K562 (cell line): ENCODE measurements at regions not wholly inside any gene's neighbourhood (a gene's known extent, or its start where the extent isn't known, plus 50 kb on each side); places are given as distances from the start of the nearest gene placed in this dataset.

Experiments
- ATAC-seq: fragments of 200-7000 bp; cut with Tn5 transposase; 3 replicates; pipeline ENCODE4 v1.9.1; 2020; ENCODE audit warnings: moderate library complexity
- BruUV-seq: library from RNA; stranded (reverse); fragments of 400-500 nt; replicated peaks from 2 replicates; lab custom pipeline; 2021; lab: Mats Ljungman, UMichigan
- CTCF ChIA-PET: fragments of 300-600 bp; formaldehyde crosslinking; extraction: SDS; loops from one replicate; lab custom pipeline; 2021; ENCODE audit warnings: low intra/inter-chr PET ratio; lab: Yijun Ruan, JAX
- POLR2A ChIA-PET: fragments of 300-600, 350-650 bp; sonication (Branson Sonifier 250); formaldehyde crosslinking; extraction: SDS; loops from one replicate; lab custom pipeline; 2021; ENCODE audit warnings: antibody characterized with exemption, inconsistent platforms; lab: Yijun Ruan, JAX
- DNase-seq, 4 experiments: peaks; one replicate each; pipeline versions ENCODE4 v3.0.0 to v3.0.0-alpha.2; 2011 to 2018; ENCODE audit warnings: low spot score in 3 of 4, mixed read lengths in 3 of 4; ENCODE audit errors: extremely low read depth in 1 of 4
- FAIRE-seq: peaks from 2 replicates; lab custom pipeline; 2011; peaks lifted over from hg19 to GRCh38; lab: Jason Lieb, UNC
- H2AFZ ChIP-seq: 2 replicates; pipeline ENCODE4 v1.6.0; 2011; ENCODE audit warnings: low read depth, low read length, control low read depth, inconsistent platforms
- H3K27ac ChIP-seq: fragments of 200-600 bp; 3 replicates; pipeline ENCODE4 v1.8.0; 2011; ENCODE audit warnings: low read depth, mild to moderate bottlenecking, control low read depth, inconsistent platforms, low read length, moderate library complexity, mixed read lengths; ENCODE audit errors: extremely low read depth
- H3K27me3 ChIP-seq, 2 experiments: fragments of 300-600 bp in 1 of 2; 2 replicates in 1 of 2; 3 replicates in 1 of 2; pipeline versions ENCODE4 v1.6.0 to v1.8.0; 2011; ENCODE audit warnings: inconsistent platforms in 2 of 2, low read length in 2 of 2, mild to moderate bottlenecking in 1 of 2, mixed read lengths in 1 of 2, moderate library complexity in 1 of 2; ENCODE audit not compliant: control insufficient read depth in 2 of 2, insufficient read depth in 2 of 2
- H3K36me3 ChIP-seq: fragments of 300-600 bp; 3 replicates; pipeline ENCODE4 v1.8.0; 2011; ENCODE audit warnings: mild to moderate bottlenecking, low read length, inconsistent platforms; ENCODE audit not compliant: control insufficient read depth, insufficient read depth
- H3K4me1 ChIP-seq, 2 experiments: fragments of 200-600 bp in 1 of 2; replicated peaks in 1 of 2; 2 replicates in 1 of 2; 3 replicates in 1 of 2; pipeline versions ENCODE4 v1.5.1 to v1.8.0; 2011; ENCODE audit warnings: inconsistent platforms in 2 of 2, low read length in 2 of 2, mild to moderate bottlenecking in 1 of 2, mixed read lengths in 1 of 2, moderate library complexity in 1 of 2; ENCODE audit not compliant: control insufficient read depth in 2 of 2, insufficient read depth in 2 of 2
- H3K4me2 ChIP-seq: 2 replicates; pipeline ENCODE4 v1.6.1; 2011; ENCODE audit warnings: low read length, control low read depth, inconsistent platforms, mixed read lengths; ENCODE audit not compliant: insufficient read depth
- H3K4me3 ChIP-seq: fragments of 200-600 bp; sonication (generic), shearing (Covaris generic); 2 replicates; pipeline ENCODE4 v1.5.1; 2016; ENCODE audit warnings: control low read depth, inconsistent platforms
- H3K79me2 ChIP-seq: fragments of 200-600 bp; 3 replicates; pipeline ENCODE4 v1.8.0; 2011; ENCODE audit warnings: low read length, inconsistent platforms; ENCODE audit not compliant: control insufficient read depth, insufficient read depth
- H3K9ac ChIP-seq, 2 experiments: 2 replicates each; pipeline versions ENCODE4 v1.6.0 to v1.6.1; 2011; ENCODE audit warnings: low read depth in 2 of 2, low read length in 2 of 2, control low read depth in 1 of 2, inconsistent platforms in 1 of 2, mild to moderate bottlenecking in 1 of 2, mixed read lengths in 1 of 2; ENCODE audit not compliant: insufficient read depth in 1 of 2
- H3K9me1 ChIP-seq: one replicate; pipeline ENCODE4 v1.6.0; 2011; ENCODE audit warnings: inconsistent platforms, mild to moderate bottlenecking, low read length, moderate library complexity; ENCODE audit not compliant: control insufficient read depth, insufficient read depth
- H3K9me3 ChIP-seq: replicated peaks from 2 replicates; pipeline ENCODE4 v1.5.1; 2011; ENCODE audit warnings: low read depth, low read length, inconsistent platforms; ENCODE audit not compliant: control insufficient read depth, insufficient read depth
- H4K20me1 ChIP-seq: replicated peaks from 2 replicates; pipeline ENCODE4 v1.6.1; 2011; ENCODE audit warnings: low read length, inconsistent platforms, mixed read lengths; ENCODE audit not compliant: control insufficient read depth, insufficient read depth
- ATF1 ChIP-seq, 2 experiments: fragments of 450-650 bp in 1 of 2; IDR thresholded peaks; 2 replicates each; pipeline ENCODE4 v1.6.1; 2016; ENCODE audit warnings: missing compliant biosample characterization in 1 of 2, missing genetic modification characterization in 1 of 2
- ATF7 ChIP-seq: fragments of 450-650 bp; IDR thresholded peaks from 2 replicates; pipeline ENCODE4 v1.7.1; 2014; ENCODE audit warnings: mild to moderate bottlenecking, moderate library complexity
- CREB3 ChIP-seq: fragments of 450-650 bp; conservative IDR thresholded peaks from 2 replicates; pipeline ENCODE4 v1.6.1; 2016; ENCODE audit warnings: missing genetic modification characterization, low read depth, mild to moderate bottlenecking, missing compliant biosample characterization, moderate library complexity
- CREB3L1 ChIP-seq: fragments of 450-650 bp; IDR thresholded peaks from 2 replicates; pipeline ENCODE4 v1.6.1; 2014; ENCODE audit warnings: low read depth, mild to moderate bottlenecking, moderate library complexity, borderline replicate concordance
- DACH1 ChIP-seq: fragments of 450-650 bp; IDR thresholded peaks from 2 replicates; pipeline ENCODE4 v1.6.1; 2018; ENCODE audit not compliant: partially characterized antibody
- KDM4B ChIP-seq, 2 experiments: fragments of 450-650 bp in 1 of 2; sonication (generic) in 1 of 2; IDR thresholded peaks; 2 replicates each; pipeline ENCODE4 v1.6.1; 2016 to 2017; ENCODE audit warnings: borderline replicate concordance in 2 of 2, antibody characterized with exemption in 1 of 2, low read depth in 1 of 2, mild to moderate bottlenecking in 1 of 2
- LCOR ChIP-seq: sonication (generic); formaldehyde crosslinking; IDR thresholded peaks from 2 replicates; pipeline ENCODE4 v1.8.0; 2022; ENCODE audit warnings: mild to moderate bottlenecking, missing genetic modification reagents
- POLR2AphosphoS2 ChIP-seq: IDR thresholded peaks from 2 replicates; pipeline ENCODE4 v1.6.1; 2012; ENCODE audit warnings: low read length, improper control_type of control experiment
- TAF15 ChIP-seq: fragments of 200-400 bp; formaldehyde crosslinking; IDR thresholded peaks from 2 replicates; pipeline ENCODE4 v1.6.1; 2017; ENCODE audit warnings: mild to moderate bottlenecking, low read depth, low read length, moderate library complexity
- TRIM28 ChIP-seq: fragments of 450-650 bp; IDR thresholded peaks from 2 replicates; pipeline ENCODE4 v1.6.1; 2017
- ZBTB49 ChIP-seq: sonication (generic); formaldehyde crosslinking; IDR thresholded peaks from 2 replicates; pipeline ENCODE4 v1.8.0; 2022; ENCODE audit warnings: missing genetic modification reagents, mild to moderate bottlenecking, borderline replicate concordance
- ZNF224 ChIP-seq: sonication (generic); formaldehyde crosslinking; IDR thresholded peaks from 2 replicates; pipeline ENCODE4 v1.8.0; 2022; ENCODE audit warnings: mild to moderate bottlenecking, missing genetic modification reagents
- ZNF282 ChIP-seq: sonication (generic); formaldehyde crosslinking; IDR thresholded peaks from 2 replicates; pipeline ENCODE4 v1.8.1; 2023; ENCODE audit warnings: missing genetic modification reagents
- ZNF644 ChIP-seq: fragments of 200-800 bp; sonication (Bioruptor generic); IDR thresholded peaks from 2 replicates; pipeline ENCODE4 v1.6.1; 2016; ENCODE audit warnings: low read depth, missing genetic modification characterization, missing compliant biosample characterization
- WGBS: fragments of 100-300 bp; shearing (Covaris generic); methylation state at CpG from one replicate; pipeline ENCODE4 v1.1.6; 2016; ENCODE audit warnings: low coverage, mixed read lengths; ENCODE audit not compliant: insufficient coverage; ENCODE audit errors: missing lambda C conversion rate; 5-methylcytosine and 5-hydroxymethylcytosine counted together
- in situ Hi-C: fragments of 300-500 bp; cut with MboI; formaldehyde crosslinking; loops from 4 replicates; pipeline ENCODE4 v1.15.0; 2018; ENCODE audit warnings: inconsistent platforms, mixed read lengths
- intact Hi-C: fragments of 100-400 bp; cut with micrococcal nuclease; formaldehyde crosslinking; loops from 2 replicates; pipeline ENCODE4 v1.14.2; 2022

- no peak for TF ChIP-seq DACH1
- TF ChIP-seq LCOR (CRISPR knock-in tag): no peak
- TF ChIP-seq ZNF224 (CRISPR knock-in tag): no peak
- no peak for TF ChIP-seq ZNF644
- TF ChIP-seq ZNF282: no peak
These were observed 80.2 kb downstream of the ATOH1 start (continued) for GRCh38 chr4:93908778-93909177.

- Histone ChIP-seq H4K20me1 (no peaks in the 10 kb centered on the region), H3K9me1 (no peaks in the 10 kb centered on the region), H3K9me3 (no peaks in the 10 kb centered on the region), H3K4me1 (no peaks in the 10 kb centered on the region), H2AFZ (no peak overlapping the region), H3K4me3 (no peak overlapping the region), H3K79me2 (no peaks in the 10 kb centered on the region), H3K27ac (no peak overlapping the region), H3K27me3 (no peaks in the 10 kb centered on the region), H3K4me2 (no peak overlapping the region), H3K36me3 (no peaks in the 10 kb centered on the region), H3K9ac (no peak overlapping the region)
- POLR2A ChIA-PET: no interaction called here
- CTCF ChIA-PET: no interaction called here
- no TSS peak for BruUV-seq
- intact Hi-C loops: no loop called here
- DNase-seq (no peak), ATAC-seq (no peak), FAIRE-seq (no peak)
- in situ Hi-C loops: no loop called here
- WGBS: 16% methylated on average over 2 of the region's 2 CpGs
- TF ChIP-seq ATF1 (CRISPR knock-in tag; IDR thresholded peaks at IDR 0.05) (no peak), ATF1 (tag; IDR thresholded peaks at IDR 0.05) (no peak), KDM4B (IDR thresholded peaks at IDR 0.05; ENCODE audit: borderline replicate concordance in 2 of 2, low read depth in 1 of 2) (no peak), TRIM28 (no peak), TAF15 (no peak), ATF7 (no peak), CREB3 (no peak), ZBTB49 (CRISPR knock-in tag) (no peak), CREB3L1 (no peak), POLR2AphosphoS2 (no peak)
These were observed 83.1 kb downstream of the ATOH1 start for GRCh38 chr4:93911671-93912070.
